D341Med (cell line): ENCODE measurements at regions not wholly inside any gene's neighbourhood (a gene's known extent, or its start where the extent isn't known, plus 50 kb on each side); places are given as distances from the start of the nearest gene placed in this dataset.

Experiments used
- DNase-seq: peaks from one replicate; pipeline ENCODE4 v3.0.0; 2012; ENCODE audit warnings: low spot score

GRCh38 chr2:126793885-126794613, 104.6 kb upstream of the TEX51 start:
- no peak for DNase-seq

DNA sequence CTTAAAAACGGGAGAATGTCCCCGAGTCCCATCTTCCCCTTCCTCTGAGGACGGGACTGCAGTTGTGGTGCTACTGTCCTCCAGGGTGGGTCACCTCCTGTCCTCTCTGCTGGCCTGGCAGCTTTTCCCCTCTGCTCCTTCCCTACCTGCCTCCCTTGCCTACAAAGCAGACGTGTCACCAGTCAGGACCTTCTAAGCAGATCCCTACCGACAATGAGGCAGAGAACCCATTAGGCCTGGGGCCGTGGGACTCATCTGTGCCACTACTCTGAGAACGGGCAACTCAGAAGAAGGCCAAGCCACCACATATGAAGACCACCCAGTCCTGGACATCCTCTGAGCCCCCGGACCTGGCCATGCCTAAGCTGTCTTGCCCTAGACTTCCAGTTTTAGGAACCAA, 103.0 kb upstream of the TEX51 start:
- DNase-seq, result no peak

- no peak for DNase-seq
These were observed 101.6 kb upstream of the TEX51 start for GRCh38 chr2:126796931-126797621.

DNA sequence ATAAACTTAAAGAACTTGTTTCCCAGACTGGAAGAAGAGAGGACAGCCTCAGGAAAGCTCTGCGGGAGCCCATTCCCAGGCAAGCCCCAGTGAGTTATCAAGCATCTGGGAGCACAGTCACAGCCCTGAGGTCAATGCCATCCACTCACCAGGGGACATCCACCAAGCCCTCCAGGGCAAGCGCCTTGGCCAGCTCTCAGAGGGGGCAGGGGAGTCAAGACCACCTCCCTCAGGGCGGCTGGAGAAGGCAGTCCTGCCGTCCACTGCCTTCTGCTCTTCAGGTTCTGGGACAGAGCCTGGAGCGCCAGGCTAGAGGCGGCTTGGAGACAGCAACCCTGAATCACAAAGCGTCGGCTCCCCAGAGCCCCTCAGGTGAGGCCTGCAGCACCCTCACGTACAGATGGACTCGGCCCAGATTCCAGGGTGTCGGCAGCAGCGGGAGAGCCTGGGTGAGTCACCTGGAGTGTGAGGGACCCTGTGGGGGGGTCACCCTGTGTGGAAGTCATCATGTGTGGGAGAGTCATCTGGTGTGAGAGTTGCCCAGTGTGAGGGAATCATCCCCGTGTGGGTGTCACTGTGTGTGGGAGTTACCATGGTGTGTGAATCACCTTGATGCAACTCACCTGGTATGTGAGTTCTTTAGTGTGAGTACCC, 100.9 kb upstream of the TEX51 start:
- DNase-seq, result no peak

GRCh38 chr2:126798276-126799140, 100.2 kb upstream of the TEX51 start:
- no peak for DNase-seq

- DNase-seq, result no peak
These were observed 99.4 kb upstream of the TEX51 start for GRCh38 chr2:126799301-126799700.

DNA sequence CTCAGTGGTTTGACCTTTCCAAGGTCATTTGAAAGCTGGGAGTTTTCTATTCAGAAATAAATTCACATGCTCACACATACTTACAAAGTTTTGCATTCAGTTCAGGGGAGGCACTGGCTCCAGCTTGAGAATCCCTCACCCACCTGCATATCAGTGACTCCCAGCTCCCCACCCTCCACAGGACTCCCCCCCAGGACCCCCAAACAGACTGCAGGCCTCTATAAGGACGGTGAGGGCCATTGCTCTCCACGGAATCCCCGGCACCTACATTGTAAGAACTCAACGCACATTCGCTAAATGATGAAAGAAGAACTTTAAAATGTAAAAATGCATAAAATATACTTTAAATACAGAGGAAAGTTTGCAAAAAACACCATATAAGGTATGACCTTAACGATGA, 97.2 kb upstream of the TEX51 start:
- DNase-seq, result no peak

GRCh38 chr2:126802316-126802715, 96.4 kb upstream of the TEX51 start:
- no peak for DNase-seq

- DNase-seq, result no peak
These were observed 95.8 kb upstream of the TEX51 start for GRCh38 chr2:126802774-126803433.

DNA sequence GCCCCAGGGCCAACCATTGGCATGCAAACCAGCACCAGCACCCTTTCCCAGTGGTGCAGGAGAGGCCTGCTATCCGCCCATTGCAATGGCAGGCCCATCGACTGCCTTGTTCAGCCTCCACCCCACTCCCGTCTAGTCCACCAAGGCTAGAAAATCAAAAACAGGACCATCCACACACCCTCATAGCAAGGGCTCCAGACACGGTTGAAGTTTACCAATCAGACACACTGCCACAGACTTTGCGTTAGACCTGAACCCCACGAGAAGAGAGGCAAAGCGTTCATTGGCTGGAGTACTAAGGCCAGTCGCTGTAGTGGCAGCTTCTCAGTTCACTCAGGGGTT, 95.3 kb upstream of the TEX51 start:
- no peak for DNase-seq

- no peak for DNase-seq
These were observed 94.3 kb upstream of the TEX51 start for GRCh38 chr2:126804347-126804746.

DNA sequence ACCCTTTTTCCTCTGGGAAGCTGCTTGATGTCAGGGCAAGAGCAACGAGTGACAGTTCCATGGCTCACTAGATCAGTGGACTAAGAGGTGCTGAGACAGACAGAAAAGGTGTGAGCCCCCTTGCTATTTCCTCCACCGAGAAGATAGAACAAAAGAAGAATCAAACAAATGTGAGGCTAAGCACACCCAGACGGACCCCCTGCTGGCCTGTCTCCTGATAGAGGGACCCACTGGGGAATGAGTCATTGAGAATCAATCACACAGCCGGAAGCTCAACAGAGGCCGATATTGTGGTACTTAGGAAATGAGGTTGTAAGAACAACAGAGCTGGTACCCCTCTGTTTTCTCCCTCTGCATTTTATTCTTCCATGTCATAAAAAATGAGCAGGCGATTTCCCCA, 89.8 kb upstream of the TEX51 start:
- no peak for DNase-seq

DNA sequence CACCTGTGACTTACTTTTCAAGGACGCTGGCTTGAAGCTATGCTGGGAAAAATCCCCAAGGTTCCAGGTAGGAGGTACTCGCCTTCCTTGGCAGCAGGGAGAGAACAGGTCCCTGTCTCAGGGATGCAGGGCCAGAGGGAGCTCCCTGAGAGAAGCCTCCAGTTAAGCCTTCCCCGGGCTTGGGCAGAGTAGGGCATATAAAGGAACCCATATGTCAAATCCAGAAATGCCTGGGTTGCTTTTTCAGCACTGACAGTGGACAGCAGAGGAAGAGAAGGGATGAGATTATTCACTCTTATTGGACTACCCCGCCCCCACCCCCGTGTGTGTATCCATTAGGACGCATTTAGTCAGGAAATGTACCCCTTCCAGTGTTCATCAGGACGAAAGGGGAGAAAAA, 89.3 kb upstream of the TEX51 start:
- DNase-seq, result no peak

DNA sequence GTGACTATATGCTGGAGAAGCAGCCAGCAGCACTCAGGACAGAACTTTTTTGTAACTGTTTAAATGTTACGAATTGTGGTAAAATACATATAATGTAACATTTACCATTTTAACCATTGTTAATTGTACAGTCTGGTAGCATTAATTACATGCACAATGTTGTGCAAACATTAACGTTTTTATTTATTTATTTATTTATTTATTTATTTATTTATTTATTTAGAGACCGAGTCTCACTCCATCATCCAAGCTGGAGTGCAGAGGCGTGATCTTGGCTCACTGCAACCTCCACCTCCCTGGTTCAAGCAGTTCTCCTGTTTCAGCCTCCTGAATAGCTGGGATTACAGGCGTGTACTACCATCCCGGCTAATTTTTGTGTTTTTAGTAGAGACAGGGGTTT, 88.7 kb upstream of the TEX51 start:
- DNase-seq, result no peak

DNA sequence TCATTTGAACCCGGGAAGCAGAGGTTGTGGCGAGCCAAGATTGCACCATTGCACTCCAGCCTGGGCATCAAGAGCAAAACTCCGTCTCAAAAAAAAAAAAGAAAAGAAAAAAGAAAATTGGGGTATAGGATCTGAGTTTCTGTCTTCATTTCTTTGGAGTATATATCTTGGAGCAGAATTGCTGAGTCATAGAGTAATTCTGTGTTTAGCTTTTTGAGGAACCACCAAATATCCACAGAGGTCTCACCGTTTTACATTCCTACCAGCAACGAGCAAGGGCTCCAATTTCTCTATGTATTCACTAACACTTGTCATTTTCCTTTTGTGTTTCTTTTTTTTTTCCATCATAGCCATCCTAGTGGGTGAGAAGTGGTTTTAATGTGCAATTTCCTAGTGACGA, 87.6 kb upstream of the TEX51 start:
- DNase-seq, result no peak

- DNase-seq, result no peak
These were observed 81.5 kb upstream of the TEX51 start for GRCh38 chr2:126817172-126817571.

GRCh38 chr2:126822115-126822514, 76.6 kb upstream of the TEX51 start:
- DNase-seq, result no peak

DNA sequence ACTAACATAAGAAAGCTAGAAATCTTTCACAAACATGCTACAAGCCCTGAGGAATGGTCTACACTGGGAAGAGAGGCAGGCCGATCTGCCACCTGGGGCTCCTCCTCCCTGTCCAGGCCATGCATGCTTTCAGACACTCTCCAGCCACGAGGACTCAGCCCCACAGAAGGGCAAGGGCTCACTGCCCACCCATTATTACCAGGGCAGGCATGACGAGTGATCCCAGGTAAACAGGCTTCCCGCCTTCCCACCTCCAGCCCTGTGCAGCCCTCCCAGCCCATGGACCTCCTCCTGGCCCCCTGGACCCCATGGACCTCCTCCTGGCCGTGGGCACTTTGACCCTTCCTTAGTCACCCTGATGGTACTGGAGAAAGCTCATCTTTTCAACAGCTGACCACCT, 75.8 kb upstream of the TEX51 start:
- DNase-seq, result no peak

GRCh38 chr2:126823951-126824350, 74.7 kb upstream of the TEX51 start:
- no peak for DNase-seq

DNA sequence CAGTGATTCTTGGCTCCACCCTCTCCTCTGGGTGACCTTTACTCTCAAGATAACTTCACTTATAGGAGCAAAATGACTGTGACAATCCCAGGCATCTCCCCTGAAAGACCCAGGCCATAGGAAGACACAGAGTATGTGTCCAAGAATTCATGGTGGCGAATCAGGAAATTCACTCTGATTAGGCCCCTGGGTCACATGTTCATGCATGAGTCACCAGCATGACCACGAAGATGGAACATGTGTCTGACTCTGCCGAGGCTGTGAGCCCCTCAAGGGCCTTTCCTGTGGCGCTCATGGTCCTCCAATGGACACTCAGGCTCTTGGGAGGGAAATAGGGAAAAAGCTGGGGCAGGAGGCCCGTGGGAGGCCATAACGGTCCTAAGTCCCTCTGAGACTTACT, 74.0 kb upstream of the TEX51 start:
- DNase-seq, result no peak

DNA sequence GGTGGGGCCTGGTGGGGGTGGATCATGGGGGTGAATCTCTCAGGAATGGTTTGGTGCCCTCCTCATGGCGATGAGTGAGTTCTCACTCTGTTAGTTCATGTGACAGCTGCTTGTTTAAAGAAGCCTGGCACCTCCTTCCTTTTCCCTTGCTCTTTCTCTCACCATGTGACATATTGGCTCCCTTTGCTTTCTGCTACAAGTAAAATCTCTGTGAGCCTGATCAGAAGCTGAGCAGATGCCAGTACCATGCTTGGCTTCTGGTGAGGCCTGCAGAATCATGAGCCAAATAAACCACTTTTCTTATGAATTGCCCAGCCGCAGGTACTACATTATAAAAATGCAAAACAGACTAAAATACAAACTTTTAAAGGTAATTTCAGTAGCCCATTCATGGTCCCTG, 73.4 kb upstream of the TEX51 start:
- no peak for DNase-seq

- DNase-seq, result no peak
These were observed 72.2 kb upstream of the TEX51 start for GRCh38 chr2:126826491-126826890.
